ENCODE measurements at regions not wholly inside any gene's neighbourhood (a gene's known extent, or its start where the extent isn't known, plus 50 kb on each side); places are given as distances from the start of the nearest gene placed in this dataset.

- H3K36me3 ChIP-seq: no peaks in the 10 kb centered on the region
- no peaks in the 10 kb centered on the region for H3K79me2 ChIP-seq (ENCODE audit: low read depth)
- H3K9me3 ChIP-seq (ENCODE audit: low read depth): no peaks in the 10 kb centered on the region
- Mint-ChIP-seq H3K27ac (no peak overlapping the region), H3K9me3 (no peaks in the 10 kb centered on the region), H3K4me1 (no peaks in the 10 kb centered on the region), H3K4me3 (no peak overlapping the region), H3K27me3 (ENCODE audit: insufficient read depth, low read depth) (peaks cover 2% of the 10 kb centered on the region), H3K36me3 (no peaks in the 10 kb centered on the region)
- no peak overlapping the region for H3K27ac ChIP-seq
- no peak overlapping the region for H3K4me3 ChIP-seq
- no peak overlapping the region for H3K4me2 ChIP-seq
- no peaks in the 10 kb centered on the region for H3K4me1 ChIP-seq
- no peaks in the 10 kb centered on the region for H3F3A ChIP-seq (ENCODE audit: low read depth)
- no peak overlapping the region for H3K9ac ChIP-seq
- DNase-seq (ENCODE audit: low spot score): no peak
- no peak overlapping the region for H2AFZ ChIP-seq (replicated peaks)
- H4K20me1 ChIP-seq (ENCODE audit: low read depth): no peaks in the 10 kb centered on the region
- TF ChIP-seq CTCF (IDR thresholded peaks at IDR 0.05): no peak
- no peak for TF ChIP-seq EZH2phosphoT487 (IDR thresholded peaks at IDR 0.05)
- no peak for TF ChIP-seq EZH2 (IDR thresholded peaks at IDR 0.05)
- no peaks in the 10 kb centered on the region for H3K27me3 ChIP-seq
Observed at GRCh38 chr7:125032943-125033342, 103.3 kb upstream of the POT1 start.

- Histone ChIP-seq H3K9me3 (ENCODE audit: low read depth) (no peaks in the 10 kb centered on the region), H3K9ac (no peak overlapping the region)
Observed at GRCh38 chr7:125030756-125031387, 101.2 kb upstream of the POT1 start.

GRCh38 chr7:125025620-125026019, 96.0 kb upstream of the POT1 start:
- H3K9ac ChIP-seq: no peak overlapping the region
- H3K79me2 ChIP-seq (ENCODE audit: low read depth): no peaks in the 10 kb centered on the region
- H3K4me3 ChIP-seq: no peak overlapping the region
- no peak overlapping the region for H2AFZ ChIP-seq (replicated peaks)
- Mint-ChIP-seq H3K36me3 (no peaks in the 10 kb centered on the region), H3K4me3 (no peak overlapping the region), H3K4me1 (no peaks in the 10 kb centered on the region), H3K9me3 (no peaks in the 10 kb centered on the region), H3K27ac (no peak overlapping the region), H3K27me3 (ENCODE audit: insufficient read depth, low read depth) (no peaks in the 10 kb centered on the region)
- no peak overlapping the region for H3K4me2 ChIP-seq
- no peak overlapping the region for H3K27ac ChIP-seq
- H3K27me3 ChIP-seq: no peaks in the 10 kb centered on the region
- H4K20me1 ChIP-seq (ENCODE audit: low read depth): no peaks in the 10 kb centered on the region
- no peaks in the 10 kb centered on the region for H3F3A ChIP-seq (ENCODE audit: low read depth)
- no peaks in the 10 kb centered on the region for H3K9me3 ChIP-seq (ENCODE audit: low read depth)
- DNase-seq (ENCODE audit: low spot score): no peak
- H3K36me3 ChIP-seq: no peaks in the 10 kb centered on the region
- TF ChIP-seq CTCF (IDR thresholded peaks at IDR 0.05): no peak
- TF ChIP-seq EZH2phosphoT487 (IDR thresholded peaks at IDR 0.05): no peak
- no peak for TF ChIP-seq EZH2 (IDR thresholded peaks at IDR 0.05)
- H3K4me1 ChIP-seq: no peaks in the 10 kb centered on the region

More at GRCh38 chr7:125030756-125031387, 101.2 kb upstream of the POT1 start:
- no peaks in the 10 kb centered on the region for H3K4me1 ChIP-seq
- H3K79me2 ChIP-seq (ENCODE audit: low read depth): no peaks in the 10 kb centered on the region
- H3K4me1 Mint-ChIP-seq: no peaks in the 10 kb centered on the region
- no peaks in the 10 kb centered on the region for H3K27me3 ChIP-seq
- H3K9me3 Mint-ChIP-seq: no peaks in the 10 kb centered on the region
- H3K36me3 Mint-ChIP-seq: no peaks in the 10 kb centered on the region
- H3K27ac Mint-ChIP-seq: no peak overlapping the region
- H3K36me3 ChIP-seq: no peaks in the 10 kb centered on the region
- no peak for DNase-seq (ENCODE audit: low spot score)
- H4K20me1 ChIP-seq (ENCODE audit: low read depth): no peaks in the 10 kb centered on the region
- H3K4me3 Mint-ChIP-seq: no peak overlapping the region
- H3K4me2 ChIP-seq: no peak overlapping the region
- no peak for TF ChIP-seq EZH2 (IDR thresholded peaks at IDR 0.05)
- TF ChIP-seq CTCF (IDR thresholded peaks at IDR 0.05): no peak
- TF ChIP-seq EZH2phosphoT487 (IDR thresholded peaks at IDR 0.05): no peak
- no peak overlapping the region for H2AFZ ChIP-seq (replicated peaks)
- no peak overlapping the region for H3K4me3 ChIP-seq
- H3K27ac ChIP-seq: no peak overlapping the region
- peaks cover 2% of the 10 kb centered on the region for H3K27me3 Mint-ChIP-seq (ENCODE audit: insufficient read depth, low read depth)
- no peaks in the 10 kb centered on the region for H3F3A ChIP-seq (ENCODE audit: low read depth)
